Fibroblast of mammary gland (primary cell): ENCODE measurements at regions not wholly inside any gene's neighbourhood (a gene's known extent, or its start where the extent isn't known, plus 50 kb on each side); places are given as distances from the start of the nearest gene placed in this dataset.
A peak's percentile ranks its signal among the peaks of the same experiment; 100 is the strongest.

Experiments used
- DNase-seq: peaks from one replicate; pipeline ENCODE4 v3.0.0-alpha.2; 2010; ENCODE audit warnings: low read depth
- H3K4me3 ChIP-seq: 2 replicates; pipeline ENCODE4 v1.5.1; 2011; ENCODE audit warnings: low read depth, mild to moderate bottlenecking, low read length, moderate library complexity; ENCODE audit not compliant: control insufficient read depth
- CTCF ChIP-seq: conservative IDR thresholded peaks from 2 replicates; pipeline ENCODE4 v1.5.1; 2011; ENCODE audit warnings: low read depth, low read length, inconsistent platforms; ENCODE audit not compliant: control insufficient read depth, insufficient read depth

GRCh38 chr9:7402334-7403027, 397.1 kb downstream of the DMAC1 start:
- peak; percentile 10 for DNase-seq
- TF ChIP-seq CTCF, result no peak
- H3K4me3 ChIP-seq, result no peak overlapping the region

- TF ChIP-seq CTCF, result no peak
- no peak for DNase-seq
- no peak overlapping the region for H3K4me3 ChIP-seq
Observed at GRCh38 chr9:7401116-7401515, 398.5 kb downstream of the DMAC1 start.

- DNase-seq, result no peak
- H3K4me3 ChIP-seq, result no peak overlapping the region
- TF ChIP-seq CTCF, result no peak
Observed at GRCh38 chr9:7394002-7394774, 405.4 kb downstream of the DMAC1 start.

- DNase-seq, result no peak
- no peak for TF ChIP-seq CTCF
- H3K4me3 ChIP-seq, result no peak overlapping the region
Observed at GRCh38 chr9:7392148-7392547, 407.4 kb downstream of the DMAC1 start.

- DNase-seq, result no peak
- TF ChIP-seq CTCF, result no peak
- H3K4me3 ChIP-seq, result no peak overlapping the region
Observed at GRCh38 chr9:7388755-7389154, 410.8 kb downstream of the DMAC1 start.

GRCh38 chr9:7387840-7388239, 411.7 kb downstream of the DMAC1 start:
- TF ChIP-seq CTCF, result no peak
- no peak overlapping the region for H3K4me3 ChIP-seq
- no peak for DNase-seq
